ENCODE measurements at regions not wholly inside any gene's neighbourhood (a gene's known extent, or its start where the extent isn't known, plus 50 kb on each side); places are given as distances from the start of the nearest gene placed in this dataset.

GRCh38 chr1:232499188-232499587 lies 130.7 kb downstream of the SIPA1L2 start:
- TF ChIP-seq EP300 (IDR thresholded peaks at IDR 0.05) (no peak), CTCF (IDR thresholded peaks at IDR 0.05) (no peak), POLR2A (IDR thresholded peaks at IDR 0.05) (no peak)
- peak overlapping the region in 1 of 4 donors; percentile 12 for H3K27ac ChIP-seq
- H3K4me1 ChIP-seq, result peaks cover 0 to 19% (median 5%) of the 10 kb centered on the region in 4 donors
- no peaks in the 10 kb centered on the region for H3K9me3 ChIP-seq
- no peaks in the 10 kb centered on the region for H3K36me3 ChIP-seq
- H3K4me3 ChIP-seq, result no peak overlapping the region
- 46 to 67% methylated on average over 4 of the region's 4 CpGs for WGBS, 2 donors
- no peaks in the 10 kb centered on the region for H3K27me3 ChIP-seq
- DNase-seq (ENCODE audit: low spot score in 2 of 2), result no peak

GRCh38 chr1:232493869-232494268 lies 136.1 kb downstream of the SIPA1L2 start:
- H3K9me3 ChIP-seq, result no peaks in the 10 kb centered on the region
- WGBS, 2 donors, result 85% methylated on average over 4 of the region's 4 CpGs

GRCh38 chr1:232489256-232489655 lies 140.7 kb downstream of the SIPA1L2 start:
- TF ChIP-seq POLR2A (IDR thresholded peaks at IDR 0.05) (no peak), CTCF (IDR thresholded peaks at IDR 0.05) (no peak), EP300 (IDR thresholded peaks at IDR 0.05) (no peak)
- Histone ChIP-seq H3K27me3 (no peaks in the 10 kb centered on the region), H3K4me3 (no peak overlapping the region), H3K36me3 (peaks cover 0 to 43% (median 0%) of the 10 kb centered on the region in 3 donors), H3K4me1 (peaks cover 0 to 3% (median 0%) of the 10 kb centered on the region in 4 donors), H3K27ac (no peak overlapping the region), H3K9me3 (no peaks in the 10 kb centered on the region)
- no peak for DNase-seq (ENCODE audit: low spot score in 2 of 2)
- 95 to 98% methylated on average over 4 of the region's 4 CpGs for WGBS, 2 donors

More at GRCh38 chr1:232493869-232494268, 136.1 kb downstream of the SIPA1L2 start:
- DNase-seq (ENCODE audit: low spot score in 2 of 2), result no peak
- peaks cover 0 to 34% (median 0%) of the 10 kb centered on the region in 3 donors for H3K36me3 ChIP-seq
- H3K4me1 ChIP-seq, result peaks cover 0 to 10% (median 0%) of the 10 kb centered on the region in 4 donors
- no peaks in the 10 kb centered on the region for H3K27me3 ChIP-seq
- H3K4me3 ChIP-seq, result no peak overlapping the region
- no peak overlapping the region for H3K27ac ChIP-seq
- no peak for TF ChIP-seq CTCF (IDR thresholded peaks at IDR 0.05)
- no peak for TF ChIP-seq EP300 (IDR thresholded peaks at IDR 0.05)
- TF ChIP-seq POLR2A (IDR thresholded peaks at IDR 0.05), result no peak

GRCh38 chr1:232487236-232487635 lies 142.7 kb downstream of the SIPA1L2 start:
- no peak for DNase-seq (ENCODE audit: low spot score in 2 of 2)
- H3K27ac ChIP-seq, result no peak overlapping the region
- 81 to 87% methylated on average over 3 of the region's 3 CpGs for whole genome bisulfite sequencing, 2 donors

More at GRCh38 chr1:232487236-232487635, 142.7 kb downstream of the SIPA1L2 start:
- Histone ChIP-seq H3K36me3 (peaks cover 0 to 38% (median 0%) of the 10 kb centered on the region in 3 donors), H3K4me3 (no peak overlapping the region), H3K9me3 (no peaks in the 10 kb centered on the region), H3K4me1 (peaks cover 0 to 9% (median 0%) of the 10 kb centered on the region in 4 donors), H3K27me3 (no peaks in the 10 kb centered on the region)
- TF ChIP-seq EP300 (IDR thresholded peaks at IDR 0.05), result no peak
- TF ChIP-seq POLR2A (IDR thresholded peaks at IDR 0.05), result no peak
- TF ChIP-seq CTCF (IDR thresholded peaks at IDR 0.05), result no peak
